Fibroblast of the aortic adventitia (primary cell): ENCODE measurements at regions not wholly inside any gene's neighbourhood (a gene's known extent, or its start where the extent isn't known, plus 50 kb on each side); places are given as distances from the start of the nearest gene placed in this dataset.

ENCODE experiments used
- DNase-seq: peaks from one replicate; pipeline ENCODE4 v3.0.0-alpha.2; 2010; ENCODE audit warnings: low read depth
- H3K4me3 ChIP-seq: 2 replicates; pipeline ENCODE4 v1.5.1; 2011; ENCODE audit warnings: low read depth, mild to moderate bottlenecking, control low read depth, low read length, moderate library complexity
- TF ChIP-seq, protein P1 (sequence below): IDR thresholded peaks from 2 replicates; pipeline ENCODE4 v1.5.1; 2011; ENCODE audit warnings: mild to moderate bottlenecking, low read length, control low read depth, inconsistent platforms; ENCODE audit not compliant: insufficient read depth

- TF ChIP-seq, protein P1, sequence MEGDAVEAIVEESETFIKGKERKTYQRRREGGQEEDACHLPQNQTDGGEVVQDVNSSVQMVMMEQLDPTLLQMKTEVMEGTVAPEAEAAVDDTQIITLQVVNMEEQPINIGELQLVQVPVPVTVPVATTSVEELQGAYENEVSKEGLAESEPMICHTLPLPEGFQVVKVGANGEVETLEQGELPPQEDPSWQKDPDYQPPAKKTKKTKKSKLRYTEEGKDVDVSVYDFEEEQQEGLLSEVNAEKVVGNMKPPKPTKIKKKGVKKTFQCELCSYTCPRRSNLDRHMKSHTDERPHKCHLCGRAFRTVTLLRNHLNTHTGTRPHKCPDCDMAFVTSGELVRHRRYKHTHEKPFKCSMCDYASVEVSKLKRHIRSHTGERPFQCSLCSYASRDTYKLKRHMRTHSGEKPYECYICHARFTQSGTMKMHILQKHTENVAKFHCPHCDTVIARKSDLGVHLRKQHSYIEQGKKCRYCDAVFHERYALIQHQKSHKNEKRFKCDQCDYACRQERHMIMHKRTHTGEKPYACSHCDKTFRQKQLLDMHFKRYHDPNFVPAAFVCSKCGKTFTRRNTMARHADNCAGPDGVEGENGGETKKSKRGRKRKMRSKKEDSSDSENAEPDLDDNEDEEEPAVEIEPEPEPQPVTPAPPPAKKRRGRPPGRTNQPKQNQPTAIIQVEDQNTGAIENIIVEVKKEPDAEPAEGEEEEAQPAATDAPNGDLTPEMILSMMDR, result no peak
- no peak overlapping the region for H3K4me3 ChIP-seq
- no peak for DNase-seq
Measured at GRCh38 chr17:77698903-77699623, 259.4 kb upstream of the TNRC6C start.

DNA sequence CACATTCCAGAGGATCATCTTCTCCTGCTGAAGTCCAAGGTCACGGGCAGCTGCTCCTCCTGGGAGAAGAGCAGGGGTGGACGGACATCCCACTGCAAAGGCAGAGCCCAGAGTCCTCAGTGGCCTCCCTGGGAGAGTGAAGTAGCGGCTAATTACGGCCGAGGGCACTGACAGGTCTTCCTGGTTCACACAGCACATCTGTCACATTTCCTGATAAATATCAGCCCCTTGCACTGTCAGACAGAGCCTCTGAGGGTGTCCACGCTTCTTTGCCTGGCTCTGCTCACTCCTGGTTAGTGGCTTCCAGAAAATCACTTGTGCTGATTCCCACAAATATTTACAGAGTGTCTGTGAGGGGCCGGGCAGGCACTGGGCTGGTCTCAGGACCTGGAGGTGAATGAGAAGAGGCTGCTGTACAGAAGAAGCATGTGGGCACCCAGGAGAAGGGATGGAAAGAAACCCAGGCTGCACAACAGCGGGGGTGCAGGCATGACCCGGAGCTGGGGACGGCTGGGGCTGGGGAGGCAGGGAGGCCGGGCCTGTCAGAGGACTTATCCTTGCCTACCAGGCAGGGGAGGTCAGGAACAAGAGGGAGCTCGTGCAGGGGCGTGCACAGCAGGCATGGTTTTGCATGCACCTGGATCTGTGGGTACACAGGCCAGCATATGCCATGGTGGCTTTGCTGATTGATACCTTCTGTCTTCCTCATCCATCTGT is 258.2 kb upstream of the TNRC6C start:
- no peak for DNase-seq
- TF ChIP-seq, protein P1, result no peak
- no peak overlapping the region for H3K4me3 ChIP-seq

- TF ChIP-seq, protein P1, result no peak
- DNase-seq, result no peak
- no peak overlapping the region for H3K4me3 ChIP-seq
Measured at GRCh38 chr17:77701996-77702395, 256.5 kb upstream of the TNRC6C start.

DNA sequence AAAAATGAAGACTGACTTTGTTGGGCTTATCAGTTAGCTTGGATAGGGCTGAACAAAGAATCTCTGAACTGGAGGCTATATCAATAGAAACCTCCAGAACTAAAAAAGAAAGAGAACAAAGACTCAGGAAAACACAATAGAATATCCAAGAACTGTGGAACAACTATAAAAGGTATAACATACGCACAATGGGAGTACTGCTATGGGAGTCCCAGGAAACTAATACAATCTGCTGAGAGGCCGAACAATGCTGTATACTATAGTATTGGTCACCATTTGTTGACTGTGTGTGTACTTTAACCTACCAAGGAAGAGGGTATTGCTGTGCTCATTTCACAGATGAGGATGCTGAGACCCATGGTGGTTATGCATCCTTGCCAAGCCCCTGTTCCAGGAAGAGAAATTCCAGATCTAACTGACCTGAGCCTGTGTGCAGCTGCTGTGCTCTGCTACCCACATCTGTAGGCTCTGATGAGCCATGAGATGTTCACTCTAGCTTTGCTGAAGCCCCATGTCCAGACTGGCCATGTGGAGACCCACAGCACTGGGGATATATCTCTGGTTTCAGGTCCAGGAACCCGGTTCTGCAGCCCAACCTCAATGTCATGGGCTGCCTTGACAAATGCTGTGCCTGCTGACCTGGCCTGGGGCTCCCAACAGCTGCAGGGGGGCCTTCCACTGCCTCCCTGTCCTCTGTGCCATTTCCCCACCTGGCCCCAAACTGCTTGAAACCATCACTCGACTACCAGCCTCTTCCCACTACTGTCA is 254.3 kb upstream of the TNRC6C start:
- no peak for DNase-seq
- no peak overlapping the region for H3K4me3 ChIP-seq
- TF ChIP-seq, protein P1, result no peak

DNA sequence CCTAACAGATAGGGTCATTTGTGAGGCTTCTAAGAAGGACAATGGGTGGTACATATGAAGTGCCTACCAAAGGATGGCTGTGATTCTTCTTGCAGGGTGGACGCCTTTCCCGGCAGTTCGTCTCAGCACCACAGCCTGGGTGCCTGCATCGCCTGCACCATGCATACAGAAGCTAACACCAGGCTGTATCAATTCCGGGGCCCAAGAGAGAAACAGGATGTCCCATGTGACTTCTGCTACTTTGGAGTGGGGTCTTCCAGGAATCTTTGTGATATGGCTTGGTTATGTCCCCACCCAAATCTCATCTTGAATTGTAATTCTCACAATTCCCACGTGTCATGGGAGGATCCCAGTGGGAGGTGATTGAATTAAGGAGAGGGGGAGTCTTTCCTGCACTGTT is 251.6 kb upstream of the TNRC6C start:
- no peak overlapping the region for H3K4me3 ChIP-seq
- DNase-seq, result no peak
- TF ChIP-seq, protein P1, result no peak

DNA sequence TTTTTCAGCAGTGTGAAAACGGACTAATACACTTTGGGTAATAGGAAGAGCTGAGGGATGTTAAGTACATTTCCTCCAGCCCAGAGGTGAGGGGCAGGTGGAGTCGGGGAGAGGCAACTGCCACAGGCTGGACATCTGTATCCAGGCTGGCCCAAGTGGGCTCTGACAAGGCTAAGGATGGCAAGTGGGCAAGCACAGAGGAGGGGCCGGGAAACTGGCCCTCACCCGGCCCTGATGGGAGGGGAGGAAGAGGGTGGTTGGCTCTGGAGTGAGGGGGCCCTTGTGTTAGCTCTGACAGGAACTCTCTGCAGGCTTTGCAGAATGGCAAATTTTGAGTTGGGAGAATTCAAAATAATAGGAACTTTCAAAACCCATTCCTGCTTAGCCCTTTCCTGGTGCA is 251.0 kb upstream of the TNRC6C start:
- TF ChIP-seq, protein P1, result no peak
- H3K4me3 ChIP-seq, result no peak overlapping the region
- no peak for DNase-seq
